ENCODE measurements at regions not wholly inside any gene's neighbourhood (a gene's known extent, or its start where the extent isn't known, plus 50 kb on each side); places are given as distances from the start of the nearest gene placed in this dataset.

GRCh38 chr10:24779737-24780136 is 56.0 kb upstream of the ARHGAP21 start:
- no peak for TF ChIP-seq REST (tag by site-specific recombination; IDR thresholded peaks at IDR 0.05)
- TF ChIP-seq TCF7L2 (IDR thresholded peaks at IDR 0.05; ENCODE audit: borderline replicate concordance, low read depth, low read length), result no peak
- TF ChIP-seq IKZF3 (tag by site-specific recombination; IDR thresholded peaks at IDR 0.05), result no peak
- no peak for TF ChIP-seq ZNF548 (tag by site-specific recombination; IDR thresholded peaks at IDR 0.05)
- TF ChIP-seq CTCF (tag by site-specific recombination; IDR thresholded peaks at IDR 0.05), result no peak
- no peak for TF ChIP-seq KLF16 (tag by site-specific recombination; IDR thresholded peaks at IDR 0.05)
- TF ChIP-seq ZNF2 (tag by site-specific recombination; IDR thresholded peaks at IDR 0.05), result no peak
- TF ChIP-seq ZNF558 (tag by site-specific recombination; IDR thresholded peaks at IDR 0.05), result no peak
- no peak for TF ChIP-seq ZNF114 (tag by site-specific recombination; IDR thresholded peaks at IDR 0.05)
- TF ChIP-seq ZNF157 (tag by site-specific recombination; IDR thresholded peaks at IDR 0.05), result no peak

All from HEK293 (cell line).